HUES64 (cell line): ENCODE measurements at regions not wholly inside any gene's neighbourhood (a gene's known extent, or its start where the extent isn't known, plus 50 kb on each side); places are given as distances from the start of the nearest gene placed in this dataset.

ENCODE experiments used
- H3K27ac ChIP-seq: 2 replicates; pipeline ENCODE4 v1.7.0; 2013; ENCODE audit warnings: low read depth, low read length, inconsistent platforms
- H3K27me3 ChIP-seq: 2 replicates; pipeline ENCODE4 v1.6.1; 2013; ENCODE audit warnings: mild to moderate bottlenecking, low read length; ENCODE audit not compliant: insufficient read depth
- H3K36me3 ChIP-seq: 2 replicates; pipeline ENCODE4 v1.6.1; 2013; ENCODE audit warnings: mild to moderate bottlenecking, low read length; ENCODE audit not compliant: insufficient read depth
- H3K4me1 ChIP-seq: 2 replicates; pipeline ENCODE4 v1.6.1; 2013; ENCODE audit warnings: mild to moderate bottlenecking, low read length, moderate library complexity; ENCODE audit not compliant: insufficient read depth
- H3K4me3 ChIP-seq: 2 replicates; pipeline ENCODE4 v1.5.1; 2013; ENCODE audit warnings: mild to moderate bottlenecking, low read length, moderate library complexity
- H3K9ac ChIP-seq: 2 replicates; pipeline ENCODE4 v1.6.1; 2013; ENCODE audit warnings: mild to moderate bottlenecking, low read depth, low read length
- H3K9me3 ChIP-seq: 2 replicates; pipeline ENCODE4 v1.6.1; 2013; ENCODE audit warnings: low read depth, low read length; ENCODE audit not compliant: insufficient read depth
- WGBS: fragments of 150-250, 120-280 bp; methylation state at CpG from one replicate; pipeline ENCODE4 v1.1.7; 2013; ENCODE audit warnings: missing lambda C conversion rate; 5-methylcytosine and 5-hydroxymethylcytosine counted together

DNA sequence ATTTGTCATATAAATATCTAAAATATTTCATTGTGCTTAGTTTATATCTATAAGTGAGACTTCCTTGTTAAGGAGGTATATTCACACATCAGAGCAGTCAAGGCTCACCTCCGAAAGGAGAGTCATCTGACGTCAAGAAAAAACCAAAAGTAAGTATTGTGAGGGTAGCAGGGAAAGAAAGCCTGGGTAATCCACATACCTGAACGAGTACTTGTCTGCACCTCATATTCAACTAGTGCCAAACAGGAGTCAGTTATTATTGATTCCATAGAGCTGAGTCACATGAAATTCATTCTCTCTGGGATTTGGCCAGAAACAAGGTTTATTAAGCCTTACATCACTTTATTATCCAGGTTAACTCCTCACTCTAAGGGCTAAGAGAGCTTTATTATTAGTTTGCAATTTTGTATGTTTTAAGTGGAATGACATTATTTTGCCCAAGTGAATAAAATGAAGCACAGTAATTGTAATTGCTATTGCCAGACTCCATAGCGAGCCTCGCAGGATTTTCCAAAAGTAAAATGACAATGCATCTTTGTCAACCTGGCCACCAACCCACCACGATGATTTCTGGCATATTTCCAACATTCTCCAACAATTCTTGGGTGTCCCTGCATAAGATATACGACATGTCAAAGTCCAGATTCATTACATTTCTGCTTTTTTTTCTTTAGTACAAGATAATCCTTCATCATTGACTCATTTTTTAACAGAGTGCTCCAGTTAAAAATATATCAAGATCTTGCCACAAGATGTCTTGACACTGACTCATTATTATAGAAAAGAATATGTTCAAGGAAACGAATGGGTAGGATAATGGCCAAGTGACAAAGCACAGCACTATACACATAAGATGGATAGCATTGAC, 1210.4 kb upstream of the ACVR2A start:
- Histone ChIP-seq H3K4me1 (no peaks in the 10 kb centered on the region), H3K27ac (no peak overlapping the region), H3K36me3 (no peaks in the 10 kb centered on the region), H3K4me3 (no peak overlapping the region), H3K27me3 (no peaks in the 10 kb centered on the region), H3K9me3 (no peaks in the 10 kb centered on the region; the same call in 1 of the 2 replicates), H3K9ac (no peak overlapping the region)
- 97% methylated on average over 8 of the region's 8 CpGs for WGBS

DNA sequence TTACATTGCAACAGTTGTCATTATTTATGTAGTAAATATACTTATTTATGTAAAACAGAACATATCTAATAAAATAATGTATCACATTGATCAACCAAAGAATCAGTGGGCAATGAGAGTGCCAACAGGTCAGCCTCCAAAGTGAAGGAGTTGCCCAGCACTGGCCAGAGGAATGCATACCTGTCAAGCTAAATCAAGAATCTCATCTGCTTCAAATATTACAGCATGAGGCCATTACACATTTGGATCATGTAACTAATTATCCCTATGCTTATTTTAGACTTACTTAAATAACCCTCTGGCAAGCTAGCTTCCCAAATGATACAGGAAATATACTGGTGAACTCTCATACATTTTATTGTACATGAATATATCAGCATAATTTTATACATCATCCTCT, 1211.7 kb upstream of the ACVR2A start:
- Histone ChIP-seq H3K4me1 (no peaks in the 10 kb centered on the region), H3K27me3 (no peaks in the 10 kb centered on the region), H3K27ac (no peak overlapping the region), H3K4me3 (no peak overlapping the region), H3K9ac (no peak overlapping the region), H3K36me3 (no peaks in the 10 kb centered on the region), H3K9me3 (no peaks in the 10 kb centered on the region; the same call in 1 of the 2 replicates)

DNA sequence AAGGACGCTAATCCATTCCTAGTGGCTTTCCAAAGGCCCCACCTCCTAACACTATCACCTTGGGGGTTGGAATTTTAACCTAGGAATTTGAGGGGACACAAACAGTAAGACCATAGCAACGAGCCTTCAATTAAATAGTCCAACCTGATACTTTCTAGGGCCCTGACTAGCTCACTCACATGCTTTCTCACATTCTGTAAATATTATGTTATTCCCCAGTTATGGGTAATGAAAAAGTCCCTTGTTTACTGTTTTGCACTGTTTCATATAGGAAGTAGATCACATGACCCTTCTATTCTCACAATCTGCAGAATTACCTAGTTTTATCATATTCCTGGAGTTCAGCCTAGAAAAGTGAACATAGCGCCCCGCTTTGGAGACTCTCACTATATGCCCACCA, 1212.1 kb upstream of the ACVR2A start:
- Histone ChIP-seq H3K27ac (no peak overlapping the region), H3K4me1 (no peaks in the 10 kb centered on the region), H3K27me3 (no peaks in the 10 kb centered on the region), H3K36me3 (no peaks in the 10 kb centered on the region), H3K9ac (no peak overlapping the region), H3K4me3 (no peak overlapping the region), H3K9me3 (no peaks in the 10 kb centered on the region)
- WGBS: 95% methylated on average over 4 of the region's 4 CpGs

DNA sequence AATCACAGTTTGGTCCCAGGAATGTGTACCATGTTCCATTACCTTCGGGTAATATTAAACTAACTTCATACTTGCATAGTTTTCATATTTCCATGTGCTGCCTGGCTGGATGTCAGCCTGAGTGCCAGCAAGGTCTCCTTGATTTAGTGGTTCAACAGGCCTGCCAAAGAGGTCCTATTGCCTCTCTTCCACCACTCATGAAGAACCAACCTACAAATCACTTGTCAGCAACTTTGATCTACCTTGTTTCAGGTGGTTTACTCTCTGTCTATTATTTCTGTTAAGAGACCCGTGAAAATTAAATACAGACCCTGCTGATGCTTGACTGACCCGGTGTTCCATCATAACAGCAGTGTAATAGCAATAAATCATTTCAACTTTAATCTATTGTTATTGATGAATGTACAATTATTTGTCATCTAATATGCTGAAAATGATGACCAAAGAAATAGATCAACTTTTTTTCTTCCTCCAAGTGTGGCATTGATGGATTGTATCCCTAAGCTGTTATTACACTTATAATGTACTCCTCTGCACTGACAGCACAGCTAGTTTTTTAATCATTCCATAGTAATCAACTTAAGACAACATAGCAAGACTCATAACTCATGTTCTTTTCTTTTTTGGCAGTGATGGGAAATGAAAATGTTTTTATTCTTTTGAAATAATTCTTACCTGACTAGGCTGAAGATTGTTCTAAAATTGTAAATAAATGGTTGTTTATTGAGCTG, 1220.2 kb upstream of the ACVR2A start:
- Histone ChIP-seq H3K27ac (no peak overlapping the region), H3K27me3 (no peaks in the 10 kb centered on the region), H3K36me3 (no peaks in the 10 kb centered on the region), H3K9me3 (no peaks in the 10 kb centered on the region), H3K9ac (no peak overlapping the region), H3K4me3 (no peak overlapping the region), H3K4me1 (no peaks in the 10 kb centered on the region)
- 92% methylated on average over 2 of the region's 3 CpGs for WGBS

DNA sequence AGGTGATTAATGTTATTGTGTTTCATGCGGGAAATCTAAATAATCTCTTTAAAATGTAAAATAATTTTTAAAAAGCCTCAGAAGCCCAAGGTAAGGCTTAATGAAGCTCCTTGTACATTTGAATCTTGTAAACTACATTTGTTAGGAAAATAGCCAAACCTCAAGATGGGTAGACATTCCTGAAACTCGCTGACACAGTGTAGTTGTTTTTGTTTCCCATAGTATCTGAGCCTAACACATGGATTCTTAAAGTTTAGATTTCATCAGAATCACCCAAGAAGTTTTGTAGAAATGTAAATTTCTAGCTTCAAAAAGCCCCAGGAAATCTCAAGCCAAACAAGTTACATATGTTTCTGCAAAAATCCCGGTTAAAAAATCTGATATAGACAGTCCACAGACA, 1221.1 kb upstream of the ACVR2A start:
- Histone ChIP-seq H3K4me1 (no peaks in the 10 kb centered on the region), H3K4me3 (no peak overlapping the region), H3K9ac (no peak overlapping the region), H3K36me3 (no peaks in the 10 kb centered on the region), H3K27ac (no peak overlapping the region), H3K9me3 (no peaks in the 10 kb centered on the region), H3K27me3 (no peaks in the 10 kb centered on the region)
- 93% methylated on average over 2 of the region's 3 CpGs for WGBS

DNA sequence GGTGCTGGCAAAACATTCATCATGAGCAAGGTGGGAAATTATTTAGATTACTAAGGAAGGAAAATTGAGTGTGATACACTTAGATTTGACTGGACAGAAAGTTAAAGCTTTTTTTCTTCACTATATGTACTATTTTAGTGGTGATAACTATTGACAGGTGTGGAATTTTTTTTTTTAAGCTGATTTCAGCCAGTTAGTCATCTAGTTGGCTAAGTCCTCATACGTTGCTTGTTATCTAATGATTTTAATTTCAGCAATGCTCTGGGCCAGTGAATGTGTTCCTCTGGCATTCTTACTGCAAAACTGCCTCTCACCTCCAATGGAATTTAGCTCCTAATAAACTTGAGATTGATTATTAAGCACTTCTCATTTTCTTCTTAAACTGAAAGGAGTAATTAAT, 1223.2 kb upstream of the ACVR2A start:
- Histone ChIP-seq H3K9me3 (no peaks in the 10 kb centered on the region), H3K4me3 (no peak overlapping the region), H3K27ac (no peak overlapping the region), H3K9ac (no peak overlapping the region), H3K4me1 (no peaks in the 10 kb centered on the region), H3K36me3 (no peaks in the 10 kb centered on the region), H3K27me3 (no peaks in the 10 kb centered on the region)
- WGBS: 89% methylated on average over 1 of the region's 1 CpG

DNA sequence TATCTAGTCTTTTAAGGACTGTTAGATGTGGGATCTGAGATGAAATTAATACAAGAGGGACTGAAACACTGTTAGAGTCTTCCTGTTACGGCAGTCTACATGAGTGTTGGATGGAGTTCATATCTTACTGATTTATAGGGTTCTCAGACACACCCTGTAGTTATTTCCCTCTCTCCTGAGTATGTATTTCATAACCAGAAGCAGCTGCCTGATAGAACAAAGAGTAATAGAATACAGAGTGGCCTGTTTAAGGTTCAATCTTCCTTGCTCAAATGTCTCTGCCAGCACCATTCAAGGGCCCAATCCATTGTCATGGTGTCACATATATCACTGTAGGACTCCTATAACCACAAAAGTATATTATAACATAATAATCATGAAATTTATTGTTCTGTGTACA, 1229.1 kb upstream of the ACVR2A start:
- WGBS: 92% methylated on average over 1 of the region's 1 CpG
- no peaks in the 10 kb centered on the region for H3K4me1 ChIP-seq

DNA sequence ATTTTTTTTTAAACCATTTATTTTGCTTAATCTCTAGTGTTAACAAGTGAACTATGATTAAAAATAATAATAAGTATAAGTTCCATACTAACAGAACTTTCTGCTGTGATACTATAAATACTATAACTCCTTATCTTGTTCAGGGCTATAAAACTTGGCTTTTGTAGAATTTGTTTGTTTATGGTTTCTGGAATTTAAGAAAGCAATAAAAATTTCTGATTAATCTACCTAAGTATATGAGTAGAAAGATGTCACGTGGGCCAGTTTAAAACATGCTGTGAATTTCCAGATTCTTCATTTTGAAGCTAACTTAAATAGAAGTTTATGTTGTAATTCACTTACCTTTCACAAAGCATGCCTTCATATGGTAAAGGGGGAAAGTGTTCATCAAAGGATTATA, 1236.3 kb upstream of the ACVR2A start:
- H3K9me3 ChIP-seq: 0 out of 2 replicates have a peak, but pooled peaks cover 3% of the 10 kb centered on the region
- no peaks in the 10 kb centered on the region for H3K27me3 ChIP-seq
- no peaks in the 10 kb centered on the region for H3K36me3 ChIP-seq
- H3K4me3 ChIP-seq: no peak overlapping the region
- H3K4me1 ChIP-seq: no peaks in the 10 kb centered on the region
- WGBS: 100% methylated on average over 1 of the region's 1 CpG
- no peak overlapping the region for H3K9ac ChIP-seq
- H3K27ac ChIP-seq: no peak overlapping the region

More for the DNA sequence above, 1229.1 kb upstream of the ACVR2A start:
- no peak overlapping the region for H3K9ac ChIP-seq
- H3K36me3 ChIP-seq: no peaks in the 10 kb centered on the region
- H3K4me3 ChIP-seq: no peak overlapping the region
- peaks cover 12% of the 10 kb centered on the region; the same call in 1 of the 2 replicates for H3K9me3 ChIP-seq
- no peaks in the 10 kb centered on the region for H3K27me3 ChIP-seq
- no peak overlapping the region for H3K27ac ChIP-seq

DNA sequence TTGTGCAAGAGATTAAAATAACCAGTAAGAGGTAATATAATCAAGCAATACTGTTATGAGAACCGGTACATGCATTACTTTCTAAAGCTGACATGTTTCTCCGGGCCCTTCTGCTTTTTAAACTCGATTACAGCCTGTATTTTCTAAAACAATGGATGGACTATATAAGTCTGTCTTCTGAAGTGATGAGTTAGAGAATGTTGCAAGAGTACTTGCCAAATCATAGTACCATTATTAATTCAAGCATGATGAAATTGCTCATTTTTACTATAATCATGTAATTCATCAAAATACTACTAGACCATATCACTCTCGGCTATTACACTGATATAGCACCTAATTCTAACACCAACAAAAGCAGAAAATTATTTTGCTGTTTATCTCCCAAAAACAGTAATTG, 1240.3 kb upstream of the ACVR2A start:
- Histone ChIP-seq H3K9ac (no peak overlapping the region), H3K9me3 (no peaks in the 10 kb centered on the region), H3K27ac (no peak overlapping the region), H3K27me3 (no peaks in the 10 kb centered on the region), H3K4me1 (peaks cover 6% of the 10 kb centered on the region; the same call in 1 of the 2 replicates), H3K4me3 (no peak overlapping the region), H3K36me3 (no peaks in the 10 kb centered on the region)
- 91% methylated on average over 4 of the region's 4 CpGs for WGBS

DNA sequence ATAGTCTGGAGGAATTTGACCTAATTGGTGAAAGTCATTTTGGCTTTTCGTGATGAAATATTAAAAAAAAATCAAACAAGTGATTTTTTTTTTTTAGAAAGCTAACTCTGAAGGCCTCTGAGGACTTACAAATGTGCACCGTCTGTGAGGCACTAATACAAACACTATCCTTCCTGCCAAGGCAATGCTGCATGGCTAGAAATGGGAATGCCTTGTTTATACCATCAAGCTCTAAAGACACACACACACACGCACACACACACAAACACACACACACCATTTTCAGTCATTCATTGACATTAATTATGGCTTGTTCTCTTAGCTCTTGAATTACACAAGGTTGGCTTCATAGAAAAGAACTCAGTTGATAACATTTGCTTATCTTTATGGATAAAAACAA, 1242.0 kb upstream of the ACVR2A start:
- peaks cover 6% of the 10 kb centered on the region; the same call in 1 of the 2 replicates for H3K4me1 ChIP-seq
- H3K9me3 ChIP-seq: no peaks in the 10 kb centered on the region
- H3K27ac ChIP-seq: no peak overlapping the region
- no peaks in the 10 kb centered on the region for H3K36me3 ChIP-seq
- no peaks in the 10 kb centered on the region for H3K27me3 ChIP-seq
- no peak overlapping the region for H3K9ac ChIP-seq
- H3K4me3 ChIP-seq: no peak overlapping the region
- WGBS: 97% methylated on average over 3 of the region's 3 CpGs

DNA sequence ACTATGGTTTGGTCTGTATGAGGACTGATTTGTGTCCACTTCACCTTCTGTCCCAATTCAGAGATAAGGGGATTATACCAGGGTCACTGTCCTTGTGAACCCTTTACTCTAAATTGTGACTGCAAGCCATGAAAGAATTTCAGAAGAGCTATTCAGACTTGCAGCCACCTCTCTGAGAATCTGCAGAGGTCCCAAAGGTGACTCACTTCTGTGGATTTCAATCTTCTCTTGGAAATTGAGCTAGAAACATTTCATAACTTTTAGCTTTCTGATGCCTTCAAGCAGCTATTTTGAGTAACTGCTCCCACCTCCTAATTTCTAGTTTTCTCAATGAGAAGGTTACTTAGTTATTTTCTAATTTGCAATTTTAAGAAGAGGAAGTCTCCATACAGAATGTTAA, 1242.4 kb upstream of the ACVR2A start:
- Histone ChIP-seq H3K9me3 (no peaks in the 10 kb centered on the region), H3K27me3 (no peaks in the 10 kb centered on the region), H3K27ac (no peak overlapping the region), H3K4me3 (no peak overlapping the region), H3K9ac (no peak overlapping the region), H3K36me3 (no peaks in the 10 kb centered on the region), H3K4me1 (peaks cover 6% of the 10 kb centered on the region; the same call in 1 of the 2 replicates)
